ENCODE measurements at regions not wholly inside any gene's neighbourhood (a gene's known extent, or its start where the extent isn't known, plus 50 kb on each side); places are given as distances from the start of the nearest gene placed in this dataset.
"Not testable (repeated sequence)": the region's sequence is repeated elsewhere in the genome, so short reads cannot be mapped to it uniquely, and the experiment has no call there.

GRCh38 chr4:188949596-188949995, 810.4 kb downstream of the TRIML1 start:
- no peak for DNase-seq (ENCODE audit: low spot score)

GRCh38 chr4:188955066-188955465, 815.8 kb downstream of the TRIML1 start:
- no peak for DNase-seq (ENCODE audit: low spot score)

GRCh38 chr4:188956566-188956965, 817.3 kb downstream of the TRIML1 start:
- DNase-seq (ENCODE audit: low spot score) = no peak

- no peak for DNase-seq (ENCODE audit: low spot score)
These were observed 819.1 kb downstream of the TRIML1 start for GRCh38 chr4:188958346-188958745.

- no peak for DNase-seq (ENCODE audit: low spot score)
These were observed 820.2 kb downstream of the TRIML1 start for GRCh38 chr4:188959424-188959823.

GRCh38 chr4:188960411-188961093, 821.3 kb downstream of the TRIML1 start:
- no peak for DNase-seq (ENCODE audit: low spot score)

GRCh38 chr4:188971125-188971524, 831.9 kb downstream of the TRIML1 start:
- DNase-seq (ENCODE audit: low spot score) = no peak

- no peak for DNase-seq (ENCODE audit: low spot score)
These were observed 836.0 kb downstream of the TRIML1 start for GRCh38 chr4:188975271-188975670.

GRCh38 chr4:188976644-188977115, 837.4 kb downstream of the TRIML1 start:
- DNase-seq (ENCODE audit: low spot score) = no peak

- DNase-seq (ENCODE audit: low spot score) = not testable (repeated sequence)
These were observed 838.0 kb downstream of the TRIML1 start for GRCh38 chr4:188977232-188977631.

GRCh38 chr4:188984518-188984917, 845.3 kb downstream of the TRIML1 start:
- DNase-seq (ENCODE audit: low spot score) = no peak

GRCh38 chr4:188986271-188986689, 847.0 kb downstream of the TRIML1 start:
- no peak for DNase-seq (ENCODE audit: low spot score)

- DNase-seq (ENCODE audit: low spot score) = no peak
These were observed 847.8 kb downstream of the TRIML1 start for GRCh38 chr4:188987011-188987410.

- no peak for DNase-seq (ENCODE audit: low spot score)
These were observed 848.9 kb downstream of the TRIML1 start for GRCh38 chr4:188988131-188988530.

GRCh38 chr4:188989371-188989770, 850.1 kb downstream of the TRIML1 start:
- DNase-seq (ENCODE audit: low spot score) = no peak

- no peak for DNase-seq (ENCODE audit: low spot score)
These were observed 853.5 kb downstream of the TRIML1 start for GRCh38 chr4:188992706-188993105.

- no peak for DNase-seq (ENCODE audit: low spot score)
These were observed 854.6 kb downstream of the TRIML1 start for GRCh38 chr4:188993871-188994270.

GRCh38 chr4:189001283-189001970, 862.2 kb downstream of the TRIML1 start:
- no peak for DNase-seq (ENCODE audit: low spot score)

- DNase-seq (ENCODE audit: low spot score) = no peak
These were observed 862.8 kb downstream of the TRIML1 start for GRCh38 chr4:189001971-189002450.

- no peak for DNase-seq (ENCODE audit: low spot score)
These were observed 863.2 kb downstream of the TRIML1 start for GRCh38 chr4:189002475-189002874.

GRCh38 chr4:189010452-189011217, 871.4 kb downstream of the TRIML1 start:
- DNase-seq (ENCODE audit: low spot score) = not testable (repeated sequence)

- no peak for DNase-seq (ENCODE audit: low spot score)
These were observed 882.6 kb downstream of the TRIML1 start for GRCh38 chr4:189021831-189022230.

All from HuH-7.5 (cell line).